ENCODE measurements at regions not wholly inside any gene's neighbourhood (a gene's known extent, or its start where the extent isn't known, plus 50 kb on each side); places are given as distances from the start of the nearest gene placed in this dataset.

- TF ChIP-seq, protein P1, sequence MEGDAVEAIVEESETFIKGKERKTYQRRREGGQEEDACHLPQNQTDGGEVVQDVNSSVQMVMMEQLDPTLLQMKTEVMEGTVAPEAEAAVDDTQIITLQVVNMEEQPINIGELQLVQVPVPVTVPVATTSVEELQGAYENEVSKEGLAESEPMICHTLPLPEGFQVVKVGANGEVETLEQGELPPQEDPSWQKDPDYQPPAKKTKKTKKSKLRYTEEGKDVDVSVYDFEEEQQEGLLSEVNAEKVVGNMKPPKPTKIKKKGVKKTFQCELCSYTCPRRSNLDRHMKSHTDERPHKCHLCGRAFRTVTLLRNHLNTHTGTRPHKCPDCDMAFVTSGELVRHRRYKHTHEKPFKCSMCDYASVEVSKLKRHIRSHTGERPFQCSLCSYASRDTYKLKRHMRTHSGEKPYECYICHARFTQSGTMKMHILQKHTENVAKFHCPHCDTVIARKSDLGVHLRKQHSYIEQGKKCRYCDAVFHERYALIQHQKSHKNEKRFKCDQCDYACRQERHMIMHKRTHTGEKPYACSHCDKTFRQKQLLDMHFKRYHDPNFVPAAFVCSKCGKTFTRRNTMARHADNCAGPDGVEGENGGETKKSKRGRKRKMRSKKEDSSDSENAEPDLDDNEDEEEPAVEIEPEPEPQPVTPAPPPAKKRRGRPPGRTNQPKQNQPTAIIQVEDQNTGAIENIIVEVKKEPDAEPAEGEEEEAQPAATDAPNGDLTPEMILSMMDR (IDR thresholded peaks at IDR 0.05), result no peak
- TF ChIP-seq POLR2AphosphoS5 (IDR thresholded peaks at IDR 0.05), result no peak
These were observed 303.9 kb upstream of the SLCO3A1 start for GRCh38 chr15:91549581-91549980.
